Heart left ventricle (tissue), 16 donors: ENCODE measurements at regions not wholly inside any gene's neighbourhood (a gene's known extent, or its start where the extent isn't known, plus 50 kb on each side); places are given as distances from the start of the nearest gene placed in this dataset.
"Not testable (repeated sequence)": the region's sequence is repeated elsewhere in the genome, so short reads cannot be mapped to it uniquely, and the experiment has no call there.

ENCODE experiments used
- ATAC-seq, 4 donors: fragments of 200-7000 bp; cut with Tn5 transposase; one replicate each; pipeline ENCODE4 v1.9.1; 2020 to 2022; ENCODE audit warnings: moderate library complexity in 4 of 4, mild to moderate bottlenecking in 3 of 4, moderate number of reproducible peaks in 1 of 4
- DNase-seq, 5 donors: peaks; one replicate each; pipeline ENCODE4 v3.0.0-alpha.2; 2020
- H3K27ac ChIP-seq, 12 donors: fragments of 200-600 bp; sonication (generic) in 4 of 12; one replicate each; pipeline versions ENCODE4 v1.5.0 to v1.8.0; 2016 to 2022; ENCODE audit warnings: mild to moderate bottlenecking in 2 of 12
- H3K27me3 ChIP-seq, 9 donors: fragments of 200-600 bp; sonication (generic) in 2 of 9; one replicate each; pipeline versions ENCODE4 v1.5.1 to v1.8.0; 2016 to 2022; ENCODE audit warnings: mild to moderate bottlenecking in 3 of 9
- H3K36me3 ChIP-seq, 9 donors: fragments of 200-600 bp; sonication (generic) in 2 of 9; one replicate each; pipeline versions ENCODE4 v1.5.0 to v1.8.0; 2018 to 2022; ENCODE audit warnings: mild to moderate bottlenecking in 2 of 9
- H3K4me1 ChIP-seq, 12 donors: fragments of 200-600 bp; sonication (generic) in 4 of 12; one replicate each; pipeline versions ENCODE4 v1.5.0 to v1.8.0; 2016 to 2022; ENCODE audit warnings: mild to moderate bottlenecking in 3 of 12
- H3K4me3 ChIP-seq, 12 donors: fragments of 200-600 bp; sonication (generic) in 4 of 12; one replicate each; pipeline versions ENCODE4 v1.5.0 to v1.8.0; 2017 to 2022; ENCODE audit warnings: mild to moderate bottlenecking in 9 of 12, moderate library complexity in 4 of 12
- H3K9me3 ChIP-seq, 12 donors: fragments of 200-600 bp; sonication (generic) in 4 of 12; one replicate each; pipeline versions ENCODE4 v1.5.0 to v1.8.0; 2016 to 2022; ENCODE audit warnings: mild to moderate bottlenecking in 1 of 12
- POLR2A ChIP-seq, 2 donors: fragments of 450-650 bp; IDR thresholded peaks; one replicate each; pipeline ENCODE4 v1.6.1; 2017; ENCODE audit warnings: antibody characterized with exemption in 2 of 2, mild to moderate bottlenecking in 2 of 2, moderate library complexity in 2 of 2
- WGBS, 4 donors: extraction: QIAGEN DNeasy Blood & Tissue Kit in 2 of 4; methylation state at CpG; one replicate each; pipeline versions ENCODE4 v1.1.5 to v1.1.7; 2013 to 2018; 5-methylcytosine and 5-hydroxymethylcytosine counted together
- intact Hi-C, 10 donors: fragments of 100-400 bp; cut with DNase I; formaldehyde crosslinking; loops; one replicate each; pipeline versions ENCODE4 v1.11.1 to v1.14.2; 2022
- TF ChIP-seq, protein P1 (sequence below), 12 donors: fragments of 200-600 bp; sonication (generic) in 4 of 12; IDR thresholded peaks; one replicate each; pipeline versions ENCODE4 v1.5.0 to v1.8.0; 2018 to 2022; ENCODE audit warnings: antibody characterized with exemption in 12 of 12, mild to moderate bottlenecking in 5 of 12
- donor health status: ischemic (EF 13 %, LVEDD 7.1; RV severe dilation, severe dysfunction).
- donor health status: healthy with polysubstance abuse.
- donor health status: DM: no; HTN: yes; CAD: no.
- donor health status: DM: no; HTN: no; CAD: no.
- donor health status: ischemic (EF 25% LVEDD 6.9; RV normal size, moderate dysfunction).
- donor health status: ischemic (EF 25% LVEDD 5.7; RV mildly dilated, moderate dysfunction).
- donor health status: healthy.
- donor health status: DM: yes; HTN: yes; CAD: no.
- donor health status: ischemic (EF 35%, LVEDD 5.7; RV mildly dilated, moderate dysfunction).
- donor health status: nonischemic (EF 11% LVEDD 7.7; RV severe dilation, severe dysfunction).
- donor health status: DM: yes; HTN: yes; CAD: no.
- donor health status: PGD.
- donor health status: ischemic (EF 29% LVEDD 5.4; RV normal size, mild dysfunction).
- donor health status: nonischemic (EF 23%, LVEDD 6.1; RV moderate dilation, normal function).

DNA sequence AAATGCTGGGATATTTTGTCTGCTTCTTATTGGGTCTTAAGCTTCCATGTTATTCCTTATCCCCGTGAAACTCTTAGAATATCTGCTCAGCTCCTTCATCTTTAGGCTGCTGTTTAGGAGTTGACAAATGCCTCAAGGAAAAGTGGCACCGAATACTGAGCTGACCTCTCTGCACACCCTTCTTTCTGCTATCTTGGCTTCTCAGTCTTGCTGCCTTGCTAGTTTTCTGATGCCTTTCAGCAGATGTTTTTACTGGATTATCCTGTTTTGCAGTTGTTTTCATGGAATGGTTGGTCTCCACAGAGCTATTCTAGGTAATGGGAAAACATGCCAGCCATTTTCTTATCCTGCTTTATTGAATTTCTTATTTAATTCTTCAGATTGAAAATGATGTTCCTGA is 86.3 kb downstream of the GYPE start:
- TF ChIP-seq POLR2A (IDR thresholded peaks at IDR 0.05), result no peak
- TF ChIP-seq, protein P1, sequence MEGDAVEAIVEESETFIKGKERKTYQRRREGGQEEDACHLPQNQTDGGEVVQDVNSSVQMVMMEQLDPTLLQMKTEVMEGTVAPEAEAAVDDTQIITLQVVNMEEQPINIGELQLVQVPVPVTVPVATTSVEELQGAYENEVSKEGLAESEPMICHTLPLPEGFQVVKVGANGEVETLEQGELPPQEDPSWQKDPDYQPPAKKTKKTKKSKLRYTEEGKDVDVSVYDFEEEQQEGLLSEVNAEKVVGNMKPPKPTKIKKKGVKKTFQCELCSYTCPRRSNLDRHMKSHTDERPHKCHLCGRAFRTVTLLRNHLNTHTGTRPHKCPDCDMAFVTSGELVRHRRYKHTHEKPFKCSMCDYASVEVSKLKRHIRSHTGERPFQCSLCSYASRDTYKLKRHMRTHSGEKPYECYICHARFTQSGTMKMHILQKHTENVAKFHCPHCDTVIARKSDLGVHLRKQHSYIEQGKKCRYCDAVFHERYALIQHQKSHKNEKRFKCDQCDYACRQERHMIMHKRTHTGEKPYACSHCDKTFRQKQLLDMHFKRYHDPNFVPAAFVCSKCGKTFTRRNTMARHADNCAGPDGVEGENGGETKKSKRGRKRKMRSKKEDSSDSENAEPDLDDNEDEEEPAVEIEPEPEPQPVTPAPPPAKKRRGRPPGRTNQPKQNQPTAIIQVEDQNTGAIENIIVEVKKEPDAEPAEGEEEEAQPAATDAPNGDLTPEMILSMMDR (IDR thresholded peaks at IDR 0.05), result no peak
- no peaks in the 10 kb centered on the region for H3K27me3 ChIP-seq
- intact Hi-C loops, result no loop called here
- WGBS, 4 donors, result 75 to 86% (median 80%) methylated on average over 2 of the region's 2 CpGs
- no peak for DNase-seq
- no peak for ATAC-seq
- no peak overlapping the region for H3K27ac ChIP-seq
- no peaks in the 10 kb centered on the region for H3K36me3 ChIP-seq
- H3K4me1 ChIP-seq, result no peaks in the 10 kb centered on the region
- H3K4me3 ChIP-seq, result no peak overlapping the region
- H3K9me3 ChIP-seq, result no peaks in the 10 kb centered on the region

DNA sequence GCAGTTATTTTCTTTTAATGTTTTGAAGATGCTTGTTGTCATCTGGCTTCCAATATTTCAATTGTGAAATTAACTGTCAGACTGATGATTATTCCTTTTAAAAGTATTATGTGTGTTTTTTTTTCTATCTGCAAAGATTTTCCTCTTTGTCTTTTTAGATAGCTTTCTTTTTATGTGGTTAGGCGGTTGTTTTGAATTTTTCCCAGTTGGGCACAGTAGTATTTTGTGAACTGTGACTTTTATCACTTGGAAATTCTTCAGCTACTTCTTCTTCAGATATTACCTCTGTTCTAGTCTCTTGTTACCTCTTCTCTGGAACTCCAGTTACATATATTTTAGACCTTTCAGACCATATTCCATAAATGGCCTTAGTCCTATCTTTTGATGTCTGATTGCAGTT is 87.5 kb downstream of the GYPE start:
- H3K27me3 ChIP-seq, H3K9me3 ChIP-seq, intact Hi-C loops, ATAC-seq, H3K4me1 ChIP-seq, H3K4me3 ChIP-seq, H3K36me3 ChIP-seq, DNase-seq, H3K27ac ChIP-seq: not testable (repeated sequence)
- WGBS, 4 donors, result 89 to 91% (median 90%) methylated on average over 1 of the region's 1 CpG

DNA sequence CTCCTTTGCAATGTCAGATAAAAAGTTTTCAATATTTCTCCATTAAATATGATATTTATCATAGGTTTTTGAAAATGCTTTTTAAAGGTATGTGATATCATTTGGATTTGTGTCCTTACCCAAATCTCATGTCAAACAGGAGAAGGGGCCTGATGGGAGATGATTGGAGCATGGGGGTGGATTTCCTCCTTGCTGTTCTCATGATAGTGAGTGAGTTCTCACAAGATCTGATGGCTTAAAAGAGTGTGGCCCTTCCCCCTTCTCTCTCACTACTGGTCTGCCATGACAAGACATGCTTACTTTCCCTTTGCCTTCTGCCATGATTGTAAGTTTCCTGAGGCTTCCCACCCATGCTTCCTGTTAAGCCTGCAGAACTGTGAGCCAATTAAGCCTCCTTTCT is 90.0 kb downstream of the GYPE start:
- H3K4me1 ChIP-seq, H3K36me3 ChIP-seq, DNase-seq, H3K27me3 ChIP-seq, ATAC-seq, H3K27ac ChIP-seq, H3K9me3 ChIP-seq, H3K4me3 ChIP-seq, intact Hi-C loops: not testable (repeated sequence)

DNA sequence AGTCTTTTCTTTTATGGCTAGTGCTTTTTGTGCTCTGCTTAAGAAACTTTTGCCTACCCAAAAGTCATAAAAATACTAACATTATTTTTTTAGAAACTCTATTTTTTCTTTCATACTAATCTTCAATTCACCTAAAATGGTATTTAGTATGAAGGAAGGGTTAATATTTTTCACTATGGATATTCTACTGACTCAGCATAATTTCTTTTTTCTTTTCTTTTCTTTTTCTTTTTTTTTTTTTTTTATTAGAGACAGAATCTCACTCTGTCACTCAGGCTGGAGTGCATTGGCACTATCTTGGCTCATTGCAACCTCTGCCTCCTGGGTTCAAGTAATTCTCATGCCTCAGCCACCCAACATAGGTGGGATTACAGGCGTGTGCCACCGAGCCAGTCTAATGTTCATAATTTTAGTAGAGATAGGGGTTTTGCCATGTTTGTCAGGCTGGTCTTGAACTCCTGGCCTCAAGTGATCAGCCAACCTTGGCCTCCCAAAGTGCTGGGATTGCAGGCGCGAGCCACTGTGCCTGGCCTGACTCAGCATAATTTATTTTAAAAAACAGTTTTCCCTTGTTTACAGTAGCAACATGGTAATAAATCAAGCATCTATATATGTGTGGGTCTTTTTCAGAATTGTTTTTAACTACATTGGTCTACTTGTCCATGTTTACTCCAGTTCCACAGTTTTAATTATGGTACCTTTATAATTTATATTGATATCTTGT is 91.8 kb downstream of the GYPE start:
- H3K27ac ChIP-seq, H3K4me3 ChIP-seq, ATAC-seq, H3K4me1 ChIP-seq, intact Hi-C loops, H3K36me3 ChIP-seq, H3K27me3 ChIP-seq, H3K9me3 ChIP-seq, DNase-seq: not testable (repeated sequence)
- 89 to 95% (median 93%) methylated on average over 4 of the region's 4 CpGs for WGBS, 4 donors

DNA sequence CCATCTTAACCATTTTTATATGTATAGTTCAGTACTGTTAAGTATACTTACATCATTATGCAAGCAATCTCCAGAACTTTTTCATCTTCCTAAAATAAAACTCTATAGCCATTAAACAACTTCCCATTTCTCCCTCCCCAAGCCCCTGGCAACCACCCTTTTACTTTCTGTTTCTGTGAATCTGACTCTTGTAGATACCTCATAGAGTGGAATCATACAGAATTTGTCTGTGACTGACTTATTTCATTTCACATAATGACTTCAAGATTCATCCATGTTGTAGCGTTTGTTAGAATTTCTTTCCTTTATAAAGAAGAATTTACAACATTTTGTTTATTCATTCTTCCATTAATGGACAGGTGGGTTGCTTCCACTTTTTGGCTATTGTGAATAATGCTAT is 91.2 kb upstream of the FREM3 start:
- ATAC-seq, H3K36me3 ChIP-seq, H3K27me3 ChIP-seq, H3K27ac ChIP-seq, DNase-seq, intact Hi-C loops, H3K9me3 ChIP-seq, H3K4me3 ChIP-seq, H3K4me1 ChIP-seq: not testable (repeated sequence)
- WGBS, 4 donors, result 60 to 97% (median 90%) methylated on average over 1 of the region's 1 CpG

DNA sequence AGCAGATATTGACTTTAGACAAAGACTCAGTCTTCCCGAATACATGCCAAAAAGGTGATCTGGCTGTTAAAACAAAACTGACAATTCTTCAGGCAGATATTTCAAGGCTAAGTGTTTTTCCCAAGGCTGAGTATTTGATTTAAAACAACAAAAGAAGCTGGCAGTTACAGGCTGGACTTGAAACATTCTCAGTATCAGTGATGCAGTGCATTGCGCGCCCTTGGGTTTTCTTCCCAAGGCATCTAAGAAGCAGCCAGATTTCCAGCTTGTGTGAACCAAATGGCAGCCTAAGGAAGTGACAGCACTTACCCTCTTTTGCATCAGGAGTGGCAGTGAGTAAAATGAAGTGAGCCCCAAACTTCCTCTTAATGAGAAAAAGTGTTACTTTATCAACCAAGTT is 90.0 kb upstream of the FREM3 start:
- H3K27me3 ChIP-seq, H3K9me3 ChIP-seq, intact Hi-C loops, H3K27ac ChIP-seq, H3K4me1 ChIP-seq, ATAC-seq, H3K4me3 ChIP-seq, DNase-seq, H3K36me3 ChIP-seq: not testable (repeated sequence)
- whole genome bisulfite sequencing, 4 donors, result 78 to 84% (median 80%) methylated on average over 3 of the region's 3 CpGs

DNA sequence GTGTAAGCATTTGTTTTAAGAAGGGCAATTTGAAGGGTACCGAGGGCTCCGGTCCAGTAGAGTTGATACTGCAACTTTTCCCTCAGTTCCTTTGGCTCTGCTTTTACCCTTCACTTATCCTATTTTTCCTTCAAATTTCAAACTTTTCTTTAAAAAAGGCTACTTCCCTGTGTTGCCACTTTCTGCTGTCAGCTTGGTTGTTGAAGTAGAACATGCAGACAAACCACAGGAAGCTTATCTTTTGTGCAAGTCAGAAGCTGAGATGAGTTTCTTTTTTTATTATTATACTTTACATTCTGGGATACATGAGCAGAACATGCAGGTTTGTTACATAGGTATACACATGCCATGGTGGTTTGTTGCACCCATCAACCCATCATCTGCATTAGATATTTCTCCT is 89.1 kb upstream of the FREM3 start:
- DNase-seq, H3K36me3 ChIP-seq, intact Hi-C loops, H3K27me3 ChIP-seq, H3K9me3 ChIP-seq, H3K4me3 ChIP-seq, ATAC-seq, H3K4me1 ChIP-seq, H3K27ac ChIP-seq: not testable (repeated sequence)
- WGBS, 4 donors, result 86 to 92% (median 89%) methylated on average over 2 of the region's 2 CpGs
